Activated CD8-positive, alpha-beta T cell treated with anti-CD3 and anti-CD28 coated beads, Interleukin-2, amount 10 ng/mL, durations not matched to agents 7 days and 5 days (primary cell): ENCODE measurements at regions not wholly inside any gene's neighbourhood (a gene's known extent, or its start where the extent isn't known, plus 50 kb on each side); places are given as distances from the start of the nearest gene placed in this dataset.

Experiments
- ATAC-seq: fragments of 150-1000 bp; cut with Tn5 transposase; one replicate; pipeline ENCODE4 v1.10.0; 2021; ENCODE audit warnings: moderate library complexity
- CTCF ChIA-PET: fragments of 350-600 bp; sonication (Branson Sonifier 250); formaldehyde crosslinking; loops from one replicate; lab custom pipeline; 2021; ENCODE audit warnings: antibody characterized with exemption; lab: Charles Lee
- POLR2A ChIA-PET: fragments of 350-600 bp; sonication (Branson Sonifier 250); formaldehyde crosslinking; loops from one replicate; lab custom pipeline; 2021; ENCODE audit warnings: antibody characterized with exemption; lab: Charles Lee
- DNase-seq: peaks from one replicate; pipeline ENCODE4 v3.0.0-alpha.2; 2020
- H3K27ac Mint-ChIP-seq: one replicate; pipeline ENCODE4 v1.8.0; 2021; ENCODE audit warnings: mild to moderate bottlenecking, mixed read lengths
- H3K27me3 Mint-ChIP-seq: one replicate; pipeline ENCODE4 v1.8.0; 2021; ENCODE audit warnings: low read depth, mixed read lengths
- H3K36me3 Mint-ChIP-seq: one replicate; pipeline ENCODE4 v1.8.0; 2021; ENCODE audit warnings: low read depth, mixed read lengths
- H3K4me1 Mint-ChIP-seq: one replicate; pipeline ENCODE4 v1.8.0; 2021; ENCODE audit warnings: low read depth, mixed read lengths
- H3K4me3 Mint-ChIP-seq: one replicate; pipeline ENCODE4 v1.8.0; 2021; ENCODE audit warnings: mild to moderate bottlenecking, mixed read lengths
- H3K9me3 Mint-ChIP-seq: one replicate; pipeline ENCODE4 v1.8.0; 2022; ENCODE audit warnings: mixed read lengths; ENCODE audit not compliant: insufficient read depth

DNA sequence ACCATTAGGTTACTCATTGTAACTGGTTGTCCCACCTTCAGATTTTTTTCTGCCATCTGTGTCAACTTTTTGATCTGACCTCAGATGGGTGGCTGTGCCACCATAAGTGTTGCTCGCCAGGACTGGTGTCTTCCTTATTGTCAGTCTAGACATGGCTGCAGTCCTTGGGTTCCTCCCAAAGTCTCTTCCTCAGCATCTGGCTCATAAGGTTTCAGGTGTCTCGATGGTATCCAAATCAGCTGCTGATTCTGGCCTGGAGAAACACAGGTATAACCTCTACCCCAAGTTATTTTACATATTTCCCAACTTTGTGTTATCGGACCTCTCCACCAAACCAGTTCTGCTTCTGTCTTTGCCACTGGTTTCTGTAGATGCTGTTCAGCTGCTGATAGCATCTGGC lies 158.5 kb downstream of the ZNF518B start:
- ATAC-seq (no peak), DNase-seq (no peak)
- no peaks in the 10 kb centered on the region for H3K36me3 Mint-ChIP-seq
- no peak overlapping the region for H3K27ac Mint-ChIP-seq
- ChIA-PET CTCF (no interaction called here), POLR2A (no interaction called here)
- no peaks in the 10 kb centered on the region for H3K9me3 Mint-ChIP-seq
- no peaks in the 10 kb centered on the region for H3K4me1 Mint-ChIP-seq
- H3K4me3 Mint-ChIP-seq: no peak overlapping the region
- H3K27me3 Mint-ChIP-seq: peaks cover 4% of the 10 kb centered on the region

DNA sequence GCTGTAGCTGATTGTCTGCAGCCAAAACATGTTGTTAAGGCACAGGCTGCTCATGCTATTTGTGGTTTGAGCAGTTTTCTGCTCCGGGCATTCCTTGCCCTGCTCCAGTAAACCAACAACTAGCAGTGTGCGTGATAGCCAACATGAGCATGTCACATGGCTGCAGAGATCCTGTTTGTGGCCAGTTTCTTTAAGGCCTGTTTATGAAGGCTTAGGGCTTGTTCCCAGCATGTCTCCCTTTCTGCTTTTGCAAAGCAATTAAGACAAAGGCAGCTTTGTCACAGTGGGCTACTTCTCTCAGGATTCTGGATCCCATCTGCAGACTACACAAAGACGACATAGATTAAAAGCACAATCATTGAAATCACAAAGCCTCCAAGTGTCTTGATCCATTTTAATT lies 160.5 kb downstream of the ZNF518B start:
- POLR2A ChIA-PET: no interaction called here
- no peak overlapping the region for H3K27ac Mint-ChIP-seq
- no peak overlapping the region for H3K4me3 Mint-ChIP-seq
- H3K9me3 Mint-ChIP-seq: no peaks in the 10 kb centered on the region
- H3K36me3 Mint-ChIP-seq: no peaks in the 10 kb centered on the region
- H3K27me3 Mint-ChIP-seq: peaks cover 10% of the 10 kb centered on the region
- H3K4me1 Mint-ChIP-seq: no peaks in the 10 kb centered on the region
- no peak for DNase-seq
- CTCF ChIA-PET: no interaction called here
- ATAC-seq: no peak

DNA sequence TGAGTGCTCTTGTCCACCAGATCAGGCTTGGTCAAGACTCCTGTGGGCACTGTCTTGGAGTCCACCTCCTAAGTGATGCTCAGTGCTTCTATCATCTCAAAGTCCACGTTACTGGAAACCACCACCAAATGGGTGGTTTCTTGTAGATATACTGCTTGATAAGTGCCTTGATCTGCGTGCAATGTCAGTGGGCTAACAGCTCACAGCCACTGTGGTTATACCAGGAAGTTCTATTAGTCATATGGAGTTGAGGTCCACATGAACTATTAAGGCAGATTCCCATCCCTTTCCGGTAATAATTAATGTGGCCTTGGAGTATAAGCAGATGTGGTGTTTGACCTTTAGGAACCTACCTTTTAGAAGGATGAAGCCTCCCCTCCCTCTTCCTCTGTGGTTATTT lies 161.9 kb downstream of the ZNF518B start:
- Mint-ChIP-seq H3K27me3 (peaks cover 8% of the 10 kb centered on the region), H3K4me1 (no peaks in the 10 kb centered on the region), H3K9me3 (no peaks in the 10 kb centered on the region), H3K27ac (no peak overlapping the region), H3K4me3 (no peak overlapping the region), H3K36me3 (no peaks in the 10 kb centered on the region)
- no peak for DNase-seq
- POLR2A ChIA-PET: no interaction called here
- ATAC-seq: no peak
- CTCF ChIA-PET: interaction anchor here (0.6 to 1.2 kb wide), 2 partner anchors 10 to 226 kb away, joined by 3 read pairs; no protein-coding TSS in a partner anchor

DNA sequence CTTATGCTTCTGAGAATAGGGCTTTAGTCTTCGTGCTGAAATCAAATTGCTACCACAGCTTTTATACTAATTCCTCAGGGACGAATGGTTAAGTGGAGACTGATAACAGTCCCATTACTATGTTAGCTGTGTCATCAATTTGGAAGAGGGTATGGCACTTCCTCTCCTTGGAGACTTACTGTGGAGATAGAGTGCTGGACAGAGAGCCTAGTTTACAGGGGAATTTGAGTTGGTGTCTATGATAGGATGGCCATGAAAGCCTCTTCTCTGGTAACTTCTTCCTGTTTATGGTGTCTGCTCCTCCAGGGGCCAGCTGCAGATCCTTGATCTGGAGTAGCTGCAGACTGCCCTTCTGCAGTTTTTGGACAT lies 167.7 kb downstream of the ZNF518B start:
- Mint-ChIP-seq H3K4me3 (no peak overlapping the region), H3K27ac (no peak overlapping the region), H3K4me1 (no peaks in the 10 kb centered on the region), H3K9me3 (no peaks in the 10 kb centered on the region), H3K27me3 (peaks cover 6% of the 10 kb centered on the region), H3K36me3 (no peaks in the 10 kb centered on the region)
- ChIA-PET POLR2A (no interaction called here), CTCF (no interaction called here)
- no peak for ATAC-seq
- no peak for DNase-seq

- no peaks in the 10 kb centered on the region for H3K36me3 Mint-ChIP-seq
- no peaks in the 10 kb centered on the region for H3K9me3 Mint-ChIP-seq
- no peak for ATAC-seq
- H3K4me3 Mint-ChIP-seq: no peak overlapping the region
- ChIA-PET POLR2A (no interaction called here), CTCF (no interaction called here)
- H3K27me3 Mint-ChIP-seq: peaks cover 6% of the 10 kb centered on the region
- H3K27ac Mint-ChIP-seq: no peak overlapping the region
- no peak for DNase-seq
- no peaks in the 10 kb centered on the region for H3K4me1 Mint-ChIP-seq
Observed at GRCh38 chr4:10288830-10289537, 168.2 kb downstream of the ZNF518B start.

- ChIA-PET POLR2A (no interaction called here), CTCF (interaction anchor here (1.6 kb wide), 1 partner anchor 11 kb away, joined by 3 read pairs; no protein-coding TSS in a partner anchor)
- Mint-ChIP-seq H3K9me3 (no peaks in the 10 kb centered on the region), H3K36me3 (no peaks in the 10 kb centered on the region), H3K4me1 (no peaks in the 10 kb centered on the region), H3K27me3 (no peaks in the 10 kb centered on the region), H3K27ac (no peak overlapping the region), H3K4me3 (no peak overlapping the region)
- no peak for DNase-seq
- ATAC-seq: no peak
Observed at GRCh38 chr4:10285028-10285427, 168.4 kb upstream of the WDR1 start.

- no peak for ATAC-seq
Observed at GRCh38 chr4:10283761-10284160, 167.2 kb upstream of the WDR1 start.

DNA sequence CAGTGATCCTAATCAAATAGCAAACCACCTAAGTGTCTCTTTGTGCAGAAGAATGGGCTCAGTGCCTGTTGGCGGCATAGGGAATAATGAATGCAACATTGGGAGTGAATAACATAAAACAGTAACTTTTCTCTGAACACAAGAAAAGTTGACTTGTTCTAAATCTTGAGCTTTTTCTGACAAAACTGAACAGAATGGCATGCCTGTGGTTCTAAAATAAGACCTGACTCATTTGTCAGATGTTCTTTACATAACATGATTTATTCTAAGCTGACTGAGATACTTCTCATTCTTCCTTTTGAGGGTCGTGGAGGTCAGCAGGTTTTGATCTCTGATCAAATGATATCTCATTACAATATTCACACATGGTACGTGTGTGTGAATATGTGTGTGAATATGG lies 165.4 kb upstream of the WDR1 start:
- H3K36me3 Mint-ChIP-seq: no peaks in the 10 kb centered on the region
- no peak for ATAC-seq
- no peaks in the 10 kb centered on the region for H3K9me3 Mint-ChIP-seq
- H3K27me3 Mint-ChIP-seq: peaks cover under 1% of the 10 kb centered on the region
- POLR2A ChIA-PET: no interaction called here
- H3K4me1 Mint-ChIP-seq: no peaks in the 10 kb centered on the region
- no peak overlapping the region for H3K4me3 Mint-ChIP-seq
- CTCF ChIA-PET: no interaction called here
- H3K27ac Mint-ChIP-seq: no peak overlapping the region
- no peak for DNase-seq

More at GRCh38 chr4:10283761-10284160, 167.2 kb upstream of the WDR1 start:
- POLR2A ChIA-PET: no interaction called here
- Mint-ChIP-seq H3K27ac (no peak overlapping the region), H3K4me3 (no peak overlapping the region), H3K36me3 (no peaks in the 10 kb centered on the region), H3K9me3 (no peaks in the 10 kb centered on the region), H3K27me3 (no peaks in the 10 kb centered on the region), H3K4me1 (no peaks in the 10 kb centered on the region)
- CTCF ChIA-PET: no interaction called here
- DNase-seq: no peak

DNA sequence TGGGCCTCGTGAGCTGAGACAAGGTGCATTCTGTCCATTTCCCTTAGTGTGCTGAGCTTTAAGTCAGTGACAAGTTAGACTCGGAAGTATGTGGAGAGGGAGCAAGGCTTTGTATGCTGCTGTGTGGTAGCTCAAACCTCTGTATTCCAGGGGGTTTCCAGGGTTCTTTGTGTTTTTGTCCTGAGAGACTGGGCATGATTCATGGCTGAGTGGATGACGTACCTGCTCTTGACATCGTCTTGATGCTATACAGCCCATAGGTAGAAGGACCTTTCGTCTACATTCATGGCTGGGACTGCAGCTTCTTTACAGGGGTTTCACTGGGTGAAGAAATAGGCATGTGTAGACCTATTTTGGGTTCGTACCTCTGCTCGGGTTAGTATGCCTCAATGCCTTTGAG lies 162.7 kb upstream of the WDR1 start:
- Mint-ChIP-seq H3K36me3 (no peaks in the 10 kb centered on the region), H3K4me1 (no peaks in the 10 kb centered on the region), H3K4me3 (no peak overlapping the region), H3K27ac (no peak overlapping the region), H3K9me3 (no peaks in the 10 kb centered on the region), H3K27me3 (peaks cover 4% of the 10 kb centered on the region)
- ChIA-PET POLR2A (no interaction called here), CTCF (interaction anchor here (1.7 kb wide), 1 partner anchor 182 kb away, joined by 4 read pairs; no protein-coding TSS in a partner anchor)
- ATAC-seq (no peak), DNase-seq (no peak)

DNA sequence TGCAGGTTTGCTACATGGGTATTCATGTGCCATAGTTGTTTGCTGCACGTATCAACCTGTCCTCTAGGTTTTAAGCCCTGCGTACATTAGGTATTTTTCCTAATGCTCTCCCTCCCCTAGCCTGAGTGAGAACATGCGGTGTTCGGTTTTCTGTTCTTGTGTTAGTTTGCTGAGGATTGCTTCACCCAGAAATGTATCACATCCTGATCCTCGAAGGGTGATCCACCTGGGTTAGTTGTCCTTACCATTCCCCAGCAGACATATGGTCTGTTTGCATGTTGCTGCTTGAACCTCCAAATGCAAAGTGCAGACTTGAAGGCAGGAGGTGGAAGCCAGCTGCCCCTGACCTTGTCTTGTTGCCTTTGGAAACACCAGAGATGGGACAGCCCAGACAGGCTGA lies 161.5 kb upstream of the WDR1 start:
- ChIA-PET CTCF (no interaction called here), POLR2A (no interaction called here)
- Mint-ChIP-seq H3K9me3 (no peaks in the 10 kb centered on the region), H3K4me3 (no peak overlapping the region), H3K27ac (no peak overlapping the region), H3K4me1 (no peaks in the 10 kb centered on the region), H3K27me3 (peaks cover 4% of the 10 kb centered on the region), H3K36me3 (no peaks in the 10 kb centered on the region)
- DNase-seq: no peak
- ATAC-seq: no peak

DNA sequence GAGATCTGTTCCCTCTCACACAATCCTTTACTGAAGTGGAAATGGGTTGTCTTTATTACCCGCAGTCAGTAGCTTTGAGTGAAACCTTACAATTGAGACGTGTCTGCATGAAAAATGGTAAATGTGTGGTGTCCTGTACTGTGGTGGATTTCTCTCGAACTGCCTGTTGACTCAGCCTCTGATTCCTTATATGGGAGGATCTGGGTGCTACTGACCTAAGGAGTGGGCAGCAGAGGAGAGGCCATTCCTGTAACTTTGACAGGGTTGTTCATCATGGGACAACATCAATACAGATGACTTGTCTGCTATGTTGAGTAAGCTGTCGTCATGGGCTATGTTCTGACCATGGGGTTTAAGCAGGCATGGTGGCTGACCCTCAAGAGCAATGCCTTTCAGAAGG lies 159.6 kb upstream of the WDR1 start:
- no peak for ATAC-seq
- ChIA-PET CTCF (no interaction called here), POLR2A (no interaction called here)

DNA sequence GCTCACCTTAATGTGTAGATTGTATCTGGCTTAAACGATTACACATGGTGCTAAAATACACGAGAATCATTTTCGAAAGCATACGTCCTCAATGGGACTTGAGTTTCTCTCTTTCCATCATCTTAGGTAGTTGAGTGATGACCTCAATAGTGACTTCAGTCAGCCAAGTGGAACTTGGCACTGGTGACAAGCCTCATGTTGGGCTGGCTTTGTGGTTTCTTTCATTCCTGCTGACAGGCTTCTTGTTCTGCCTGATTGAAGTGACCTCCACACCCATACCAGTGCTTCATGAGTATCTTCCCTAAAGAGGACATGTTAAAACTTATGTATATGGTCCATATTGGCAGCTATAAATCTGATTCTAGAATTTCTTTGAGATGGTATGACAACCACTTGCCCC lies 159.1 kb upstream of the WDR1 start:
- ChIA-PET POLR2A (no interaction called here), CTCF (no interaction called here)
- DNase-seq (no peak), ATAC-seq (no peak)
- Mint-ChIP-seq H3K27ac (no peak overlapping the region), H3K36me3 (no peaks in the 10 kb centered on the region), H3K4me3 (no peak overlapping the region), H3K27me3 (peaks cover 4% of the 10 kb centered on the region), H3K4me1 (no peaks in the 10 kb centered on the region), H3K9me3 (no peaks in the 10 kb centered on the region)

More for the DNA sequence above, 159.6 kb upstream of the WDR1 start:
- DNase-seq: no peak
- Mint-ChIP-seq H3K4me1 (no peaks in the 10 kb centered on the region), H3K4me3 (no peak overlapping the region), H3K36me3 (no peaks in the 10 kb centered on the region), H3K27me3 (peaks cover 4% of the 10 kb centered on the region), H3K27ac (no peak overlapping the region), H3K9me3 (no peaks in the 10 kb centered on the region)

DNA sequence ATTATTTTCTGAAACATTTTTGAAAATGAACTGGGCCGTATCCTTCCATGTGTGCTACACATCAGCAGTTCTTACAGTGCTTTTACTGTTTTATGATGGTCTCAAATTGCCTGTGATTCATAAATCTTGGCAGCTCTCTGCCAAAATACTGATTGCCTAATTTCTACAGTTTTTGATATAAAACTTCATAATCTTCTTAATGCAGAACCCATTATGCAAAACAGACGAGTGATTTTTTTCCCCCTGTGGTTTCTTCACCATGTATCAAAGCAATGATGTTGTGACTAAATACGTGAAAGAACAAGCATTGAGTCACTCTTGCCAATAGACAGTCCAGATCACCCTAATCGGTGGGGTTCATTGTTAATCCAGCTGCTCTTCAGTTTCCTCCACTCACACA lies 156.4 kb upstream of the WDR1 start:
- CTCF ChIA-PET: no interaction called here
- Mint-ChIP-seq H3K36me3 (no peaks in the 10 kb centered on the region), H3K4me3 (no peak overlapping the region), H3K4me1 (no peaks in the 10 kb centered on the region), H3K27me3 (peaks cover 7% of the 10 kb centered on the region), H3K27ac (no peak overlapping the region), H3K9me3 (no peaks in the 10 kb centered on the region)
- no peak for DNase-seq
- POLR2A ChIA-PET: no interaction called here
- ATAC-seq: no peak
